Gastroesophageal sphincter (tissue), 3 donors: ENCODE measurements at regions not wholly inside any gene's neighbourhood (a gene's known extent, or its start where the extent isn't known, plus 50 kb on each side); places are given as distances from the start of the nearest gene placed in this dataset.

Experiments used
- CTCF ChIP-seq, 4 experiments: fragments of 200-600 bp in 2 of 4; fragments of 450-650 bp in 2 of 4; sonication (generic) in 1 of 4; IDR thresholded peaks; one replicate each; pipeline ENCODE4 v1.5.1; 2017 to 2019; ENCODE audit warnings: antibody characterized with exemption in 4 of 4, mild to moderate bottlenecking in 2 of 4, moderate library complexity in 2 of 4
- POLR2A ChIP-seq, 2 donors: fragments of 450-650 bp; IDR thresholded peaks; one replicate each; pipeline ENCODE4 v1.6.1; 2017; ENCODE audit warnings: antibody characterized with exemption in 2 of 2, mild to moderate bottlenecking in 2 of 2, moderate library complexity in 1 of 2

- TF ChIP-seq POLR2A (IDR thresholded peaks at IDR 0.05) (no peak), CTCF (IDR thresholded peaks at IDR 0.05) (no peak)
Observed at GRCh38 chr16:59574296-59574695, 840.2 kb upstream of the GOT2 start.
